GM23338 (cell line): ENCODE measurements at regions not wholly inside any gene's neighbourhood (a gene's known extent, or its start where the extent isn't known, plus 50 kb on each side); places are given as distances from the start of the nearest gene placed in this dataset.

ENCODE experiments used
- ATAC-seq: fragments of 200-7000 bp; cut with Tn5 transposase; 3 replicates; pipeline ENCODE4 v1.9.1; 2020
- DNase-seq: peaks from one replicate; pipeline ENCODE4 v3.0.0-alpha.2; 2015; ENCODE audit warnings: low spot score
- H2AFZ ChIP-seq: fragments of 200-600 bp; sonication (generic); 2 replicates; pipeline ENCODE4 v1.8.0; 2016; ENCODE audit warnings: antibody characterized with exemption, mild to moderate bottlenecking, moderate library complexity
- H3F3A ChIP-seq: fragments of 200-600 bp; sonication (generic); replicated peaks from 2 replicates; pipeline ENCODE4 v1.8.0; 2017; ENCODE audit warnings: antibody characterized with exemption, mixed run types, low read depth
- H3K27ac ChIP-seq: fragments of 200-600 bp; sonication (generic); 2 replicates; pipeline ENCODE4 v1.6.1; 2016; ENCODE audit warnings: low read depth
- H3K27me3 ChIP-seq: fragments of 200-600 bp; sonication (generic); 2 replicates; pipeline ENCODE4 v1.8.0; 2016; ENCODE audit warnings: mild to moderate bottlenecking, mixed run types, moderate library complexity; ENCODE audit not compliant: insufficient read depth
- H3K36me3 ChIP-seq: fragments of 200-600 bp; sonication (generic); 2 replicates; pipeline ENCODE4 v1.8.0; 2016; ENCODE audit warnings: mild to moderate bottlenecking; ENCODE audit not compliant: insufficient read depth
- H3K4me1 ChIP-seq: fragments of 200-600 bp; sonication (generic); 2 replicates; pipeline ENCODE4 v1.8.0; 2016; ENCODE audit warnings: mild to moderate bottlenecking, moderate library complexity; ENCODE audit not compliant: insufficient read depth
- H3K4me2 ChIP-seq: fragments of 200-600 bp; sonication (generic); 2 replicates; pipeline ENCODE4 v1.7.1; 2017; ENCODE audit warnings: mixed run types
- H3K4me3 ChIP-seq: fragments of 200-600 bp; sonication (generic); 2 replicates; pipeline ENCODE4 v1.6.1; 2016; ENCODE audit warnings: mixed run types
- H3K79me2 ChIP-seq: fragments of 200-600 bp; sonication (generic); replicated peaks from 2 replicates; pipeline ENCODE4 v1.8.0; 2017; ENCODE audit warnings: mild to moderate bottlenecking; ENCODE audit not compliant: insufficient read depth
- H3K9me2 ChIP-seq: fragments of 200-600 bp; sonication (generic); 2 replicates; pipeline ENCODE4 v1.8.0; 2017; ENCODE audit not compliant: insufficient read depth
- H4K20me1 ChIP-seq: fragments of 200-600 bp; sonication (generic); replicated peaks from 2 replicates; pipeline ENCODE4 v1.8.0; 2017; ENCODE audit warnings: mild to moderate bottlenecking; ENCODE audit not compliant: insufficient read depth
- H3K27ac Mint-ChIP-seq: 2 replicates; pipeline ENCODE4 v1.8.0; 2020; ENCODE audit warnings: inconsistent platforms, mild to moderate bottlenecking, moderate library complexity, mixed read lengths
- H3K27me3 Mint-ChIP-seq: 3 replicates; pipeline ENCODE4 v1.8.0; 2022; ENCODE audit warnings: low read depth, mild to moderate bottlenecking, moderate library complexity, mixed read lengths, inconsistent platforms; ENCODE audit not compliant: insufficient read depth, poor library complexity
- H3K36me3 Mint-ChIP-seq: 3 replicates; pipeline ENCODE4 v1.8.0; 2021; ENCODE audit warnings: low read depth, mild to moderate bottlenecking, inconsistent platforms, moderate library complexity, mixed read lengths
- H3K4me1 Mint-ChIP-seq: 3 replicates; pipeline ENCODE4 v1.8.0; 2020; ENCODE audit warnings: mild to moderate bottlenecking, inconsistent platforms, mixed read lengths
- H3K4me3 Mint-ChIP-seq: 3 replicates; pipeline ENCODE4 v1.8.0; 2021; ENCODE audit warnings: moderate library complexity, mild to moderate bottlenecking, inconsistent platforms, mixed read lengths
- H3K9me3 Mint-ChIP-seq: 3 replicates; pipeline ENCODE4 v1.8.0; 2020; ENCODE audit warnings: moderate library complexity, mild to moderate bottlenecking, inconsistent platforms, mixed read lengths
- CREB1 ChIP-seq: fragments of 250-450 bp; sonication (Bioruptor Pico); IDR thresholded peaks from 2 replicates; pipeline ENCODE4 v1.5.0; 2020; ENCODE audit warnings: low read depth, mild to moderate bottlenecking, moderate library complexity
- EZH2 ChIP-seq: fragments of 200-600 bp; sonication (generic); IDR thresholded peaks from one replicate; pipeline ENCODE4 v1.8.0; 2017; ENCODE audit warnings: antibody characterized with exemption, mild to moderate bottlenecking, low read depth; ENCODE audit not compliant: unreplicated experiment
- EZH2phosphoT487 ChIP-seq: fragments of 200-600 bp; sonication (generic); IDR thresholded peaks from one replicate; pipeline ENCODE4 v1.8.1; 2018; ENCODE audit warnings: antibody characterized with exemption; ENCODE audit not compliant: unreplicated experiment
- JUNB ChIP-seq: IDR thresholded peaks from one replicate; pipeline ENCODE4 v1.6.1; 2016; ENCODE audit warnings: antibody characterized with exemption; ENCODE audit not compliant: unreplicated experiment
- NANOG ChIP-seq: IDR thresholded peaks from 2 replicates; pipeline ENCODE4 v1.6.1; 2016; ENCODE audit warnings: antibody characterized with exemption, borderline replicate concordance
- POLR2AphosphoS5 ChIP-seq: IDR thresholded peaks from 2 replicates; pipeline ENCODE4 v1.6.1; 2016; ENCODE audit warnings: antibody characterized with exemption, low read depth
- STAT1 ChIP-seq: IDR thresholded peaks from one replicate; pipeline ENCODE4 v1.6.1; 2016; ENCODE audit warnings: antibody characterized with exemption; ENCODE audit not compliant: unreplicated experiment
- ZNF114 ChIP-seq: fragments of 250-450 bp; sonication (Bioruptor Pico); IDR thresholded peaks from 2 replicates; pipeline ENCODE4 v1.5.0; 2020; ENCODE audit warnings: mild to moderate bottlenecking, moderate library complexity
- ZNF331 ChIP-seq: fragments of 250-450 bp; sonication (Bioruptor Pico); IDR thresholded peaks from 2 replicates; pipeline ENCODE4 v1.5.0; 2020; ENCODE audit warnings: low read depth, mild to moderate bottlenecking, moderate library complexity
- TF ChIP-seq, protein P1 (sequence below), 2 experiments: fragments of 200-600 bp in 1 of 2; sonication (generic) in 1 of 2; conservative IDR thresholded peaks; 2 replicates each; pipeline versions ENCODE4 v1.5.1 to v1.6.1; 2016 to 2017; ENCODE audit warnings: antibody characterized with exemption in 2 of 2, low read depth in 2 of 2, mild to moderate bottlenecking in 2 of 2, moderate library complexity in 1 of 2
- TF ChIP-seq, protein P2 (sequence below): fragments of 250-450 bp; sonication (Bioruptor Pico); IDR thresholded peaks from 2 replicates; pipeline ENCODE4 v1.5.0; 2020; ENCODE audit warnings: mild to moderate bottlenecking, moderate library complexity
- TF ChIP-seq, protein P3 (sequence below): IDR thresholded peaks from 2 replicates; pipeline ENCODE4 v1.6.1; 2016; ENCODE audit warnings: antibody characterized with exemption
- TF ChIP-seq, protein P4 (sequence below): IDR thresholded peaks from one replicate; pipeline ENCODE4 v1.6.1; 2018; ENCODE audit warnings: antibody characterized with exemption; ENCODE audit not compliant: unreplicated experiment

DNA sequence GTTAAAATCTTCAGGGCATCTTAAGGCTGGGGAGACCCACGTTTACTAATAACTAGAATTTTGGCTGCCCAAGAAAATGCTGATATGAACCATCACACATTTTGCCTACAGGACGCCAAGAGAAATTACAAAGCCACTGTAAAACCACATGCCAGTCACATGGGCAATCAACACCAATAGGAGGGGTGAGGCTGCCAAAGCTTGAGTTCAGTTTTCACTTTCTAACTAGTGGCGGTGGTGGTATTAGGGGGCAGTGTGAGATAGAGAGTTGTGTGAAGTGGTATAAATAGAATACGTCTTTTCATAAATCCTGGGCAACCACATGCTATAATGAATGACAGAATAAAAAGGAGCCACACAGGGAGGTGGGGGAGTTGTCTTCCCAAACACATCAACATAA, 147.3 kb downstream of the WNT5A start (continued):
- no peak for TF ChIP-seq EZH2
- no peak for TF ChIP-seq ZNF114 (CRISPR knock-in tag)

DNA sequence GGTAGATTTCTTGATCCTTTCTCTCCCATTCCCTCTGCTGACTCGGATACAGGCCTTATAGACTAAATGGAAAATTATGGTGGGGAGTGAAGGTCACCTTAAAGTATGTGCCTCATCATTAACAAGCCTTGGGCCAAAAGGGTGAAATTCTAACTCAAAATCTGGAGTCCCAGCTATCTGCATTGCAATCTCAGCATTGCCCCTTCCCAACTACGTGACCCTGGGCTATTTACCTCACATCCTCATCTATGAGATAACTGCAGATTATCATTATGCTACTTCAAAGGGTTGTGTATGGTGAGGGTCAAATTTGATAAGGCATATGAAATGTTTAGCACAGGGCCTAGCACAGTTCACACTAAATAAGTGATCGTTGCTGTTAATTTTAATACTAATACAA, 147.7 kb downstream of the WNT5A start:
- Histone ChIP-seq H4K20me1 (no peaks in the 10 kb centered on the region), H3K4me3 (no peak overlapping the region), H2AFZ (no peak overlapping the region), H3F3A (no peaks in the 10 kb centered on the region), H3K9me2 (peaks cover 3% of the 10 kb centered on the region; the same call in 1 of the 2 replicates), H3K27me3 (no peaks in the 10 kb centered on the region), H3K4me2 (no peak overlapping the region), H3K4me1 (no peaks in the 10 kb centered on the region), H3K79me2 (no peaks in the 10 kb centered on the region), H3K36me3 (no peaks in the 10 kb centered on the region), H3K27ac (no peak overlapping the region)
- DNase-seq (no peak), ATAC-seq (no peak)
- H3K27ac Mint-ChIP-seq, result no peak overlapping the region
- no peak overlapping the region for H3K4me3 Mint-ChIP-seq
- H3K27me3 Mint-ChIP-seq, result peaks cover 3% of the 10 kb centered on the region
- H3K9me3 Mint-ChIP-seq, result no peaks in the 10 kb centered on the region
- TF ChIP-seq JUNB (no peak), ZNF114 (CRISPR knock-in tag) (no peak), STAT1 (no peak), EZH2phosphoT487 (no peak), EZH2 (no peak), ZNF331 (CRISPR knock-in tag) (no peak), POLR2AphosphoS5 (no peak), CREB1 (CRISPR knock-in tag) (no peak), NANOG (no peak)
- TF ChIP-seq, protein P1, sequence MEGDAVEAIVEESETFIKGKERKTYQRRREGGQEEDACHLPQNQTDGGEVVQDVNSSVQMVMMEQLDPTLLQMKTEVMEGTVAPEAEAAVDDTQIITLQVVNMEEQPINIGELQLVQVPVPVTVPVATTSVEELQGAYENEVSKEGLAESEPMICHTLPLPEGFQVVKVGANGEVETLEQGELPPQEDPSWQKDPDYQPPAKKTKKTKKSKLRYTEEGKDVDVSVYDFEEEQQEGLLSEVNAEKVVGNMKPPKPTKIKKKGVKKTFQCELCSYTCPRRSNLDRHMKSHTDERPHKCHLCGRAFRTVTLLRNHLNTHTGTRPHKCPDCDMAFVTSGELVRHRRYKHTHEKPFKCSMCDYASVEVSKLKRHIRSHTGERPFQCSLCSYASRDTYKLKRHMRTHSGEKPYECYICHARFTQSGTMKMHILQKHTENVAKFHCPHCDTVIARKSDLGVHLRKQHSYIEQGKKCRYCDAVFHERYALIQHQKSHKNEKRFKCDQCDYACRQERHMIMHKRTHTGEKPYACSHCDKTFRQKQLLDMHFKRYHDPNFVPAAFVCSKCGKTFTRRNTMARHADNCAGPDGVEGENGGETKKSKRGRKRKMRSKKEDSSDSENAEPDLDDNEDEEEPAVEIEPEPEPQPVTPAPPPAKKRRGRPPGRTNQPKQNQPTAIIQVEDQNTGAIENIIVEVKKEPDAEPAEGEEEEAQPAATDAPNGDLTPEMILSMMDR (conservative IDR thresholded peaks at IDR 0.05; ENCODE audit: low read depth in 2 of 2), result no peak
- TF ChIP-seq, protein P2, sequence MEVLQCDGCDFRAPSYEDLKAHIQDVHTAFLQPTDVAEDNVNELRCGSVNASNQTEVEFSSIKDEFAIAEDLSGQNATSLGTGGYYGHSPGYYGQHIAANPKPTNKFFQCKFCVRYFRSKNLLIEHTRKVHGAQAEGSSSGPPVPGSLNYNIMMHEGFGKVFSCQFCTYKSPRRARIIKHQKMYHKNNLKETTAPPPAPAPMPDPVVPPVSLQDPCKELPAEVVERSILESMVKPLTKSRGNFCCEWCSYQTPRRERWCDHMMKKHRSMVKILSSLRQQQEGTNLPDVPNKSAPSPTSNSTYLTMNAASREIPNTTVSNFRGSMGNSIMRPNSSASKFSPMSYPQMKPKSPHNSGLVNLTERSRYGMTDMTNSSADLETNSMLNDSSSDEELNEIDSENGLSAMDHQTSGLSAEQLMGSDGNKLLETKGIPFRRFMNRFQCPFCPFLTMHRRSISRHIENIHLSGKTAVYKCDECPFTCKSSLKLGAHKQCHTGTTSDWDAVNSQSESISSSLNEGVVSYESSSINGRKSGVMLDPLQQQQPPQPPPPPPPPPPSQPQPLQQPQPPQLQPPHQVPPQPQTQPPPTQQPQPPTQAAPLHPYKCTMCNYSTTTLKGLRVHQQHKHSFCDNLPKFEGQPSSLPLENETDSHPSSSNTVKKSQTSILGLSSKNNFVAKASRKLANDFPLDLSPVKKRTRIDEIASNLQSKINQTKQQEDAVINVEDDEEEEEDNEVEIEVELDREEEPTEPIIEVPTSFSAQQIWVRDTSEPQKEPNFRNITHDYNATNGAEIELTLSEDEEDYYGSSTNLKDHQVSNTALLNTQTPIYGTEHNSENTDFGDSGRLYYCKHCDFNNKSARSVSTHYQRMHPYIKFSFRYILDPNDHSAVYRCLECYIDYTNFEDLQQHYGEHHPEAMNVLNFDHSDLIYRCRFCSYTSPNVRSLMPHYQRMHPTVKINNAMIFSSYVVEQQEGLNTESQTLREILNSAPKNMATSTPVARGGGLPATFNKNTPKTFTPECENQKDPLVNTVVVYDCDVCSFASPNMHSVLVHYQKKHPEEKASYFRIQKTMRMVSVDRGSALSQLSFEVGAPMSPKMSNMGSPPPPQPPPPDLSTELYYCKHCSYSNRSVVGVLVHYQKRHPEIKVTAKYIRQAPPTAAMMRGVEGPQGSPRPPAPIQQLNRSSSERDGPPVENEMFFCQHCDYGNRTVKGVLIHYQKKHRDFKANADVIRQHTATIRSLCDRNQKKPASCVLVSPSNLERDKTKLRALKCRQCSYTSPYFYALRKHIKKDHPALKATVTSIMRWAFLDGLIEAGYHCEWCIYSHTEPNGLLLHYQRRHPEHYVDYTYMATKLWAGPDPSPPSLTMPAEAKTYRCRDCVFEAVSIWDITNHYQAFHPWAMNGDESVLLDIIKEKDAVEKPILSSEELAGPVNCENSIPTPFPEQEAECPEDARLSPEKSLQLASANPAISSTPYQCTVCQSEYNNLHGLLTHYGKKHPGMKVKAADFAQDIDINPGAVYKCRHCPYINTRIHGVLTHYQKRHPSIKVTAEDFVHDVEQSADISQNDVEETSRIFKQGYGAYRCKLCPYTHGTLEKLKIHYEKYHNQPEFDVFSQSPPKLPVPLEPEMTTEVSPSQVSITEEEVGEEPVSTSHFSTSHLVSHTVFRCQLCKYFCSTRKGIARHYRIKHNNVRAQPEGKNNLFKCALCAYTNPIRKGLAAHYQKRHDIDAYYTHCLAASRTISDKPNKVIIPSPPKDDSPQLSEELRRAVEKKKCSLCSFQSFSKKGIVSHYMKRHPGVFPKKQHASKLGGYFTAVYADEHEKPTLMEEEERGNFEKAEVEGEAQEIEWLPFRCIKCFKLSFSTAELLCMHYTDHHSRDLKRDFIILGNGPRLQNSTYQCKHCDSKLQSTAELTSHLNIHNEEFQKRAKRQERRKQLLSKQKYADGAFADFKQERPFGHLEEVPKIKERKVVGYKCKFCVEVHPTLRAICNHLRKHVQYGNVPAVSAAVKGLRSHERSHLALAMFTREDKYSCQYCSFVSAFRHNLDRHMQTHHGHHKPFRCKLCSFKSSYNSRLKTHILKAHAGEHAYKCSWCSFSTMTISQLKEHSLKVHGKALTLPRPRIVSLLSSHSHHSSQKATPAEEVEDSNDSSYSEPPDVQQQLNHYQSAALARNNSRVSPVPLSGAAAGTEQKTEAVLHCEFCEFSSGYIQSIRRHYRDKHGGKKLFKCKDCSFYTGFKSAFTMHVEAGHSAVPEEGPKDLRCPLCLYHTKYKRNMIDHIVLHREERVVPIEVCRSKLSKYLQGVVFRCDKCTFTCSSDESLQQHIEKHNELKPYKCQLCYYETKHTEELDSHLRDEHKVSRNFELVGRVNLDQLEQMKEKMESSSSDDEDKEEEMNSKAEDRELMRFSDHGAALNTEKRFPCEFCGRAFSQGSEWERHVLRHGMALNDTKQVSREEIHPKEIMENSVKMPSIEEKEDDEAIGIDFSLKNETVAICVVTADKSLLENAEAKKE, result no peak
- TF ChIP-seq, protein P3, sequence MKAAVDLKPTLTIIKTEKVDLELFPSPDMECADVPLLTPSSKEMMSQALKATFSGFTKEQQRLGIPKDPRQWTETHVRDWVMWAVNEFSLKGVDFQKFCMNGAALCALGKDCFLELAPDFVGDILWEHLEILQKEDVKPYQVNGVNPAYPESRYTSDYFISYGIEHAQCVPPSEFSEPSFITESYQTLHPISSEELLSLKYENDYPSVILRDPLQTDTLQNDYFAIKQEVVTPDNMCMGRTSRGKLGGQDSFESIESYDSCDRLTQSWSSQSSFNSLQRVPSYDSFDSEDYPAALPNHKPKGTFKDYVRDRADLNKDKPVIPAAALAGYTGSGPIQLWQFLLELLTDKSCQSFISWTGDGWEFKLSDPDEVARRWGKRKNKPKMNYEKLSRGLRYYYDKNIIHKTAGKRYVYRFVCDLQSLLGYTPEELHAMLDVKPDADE, result no peak
- TF ChIP-seq, protein P4, sequence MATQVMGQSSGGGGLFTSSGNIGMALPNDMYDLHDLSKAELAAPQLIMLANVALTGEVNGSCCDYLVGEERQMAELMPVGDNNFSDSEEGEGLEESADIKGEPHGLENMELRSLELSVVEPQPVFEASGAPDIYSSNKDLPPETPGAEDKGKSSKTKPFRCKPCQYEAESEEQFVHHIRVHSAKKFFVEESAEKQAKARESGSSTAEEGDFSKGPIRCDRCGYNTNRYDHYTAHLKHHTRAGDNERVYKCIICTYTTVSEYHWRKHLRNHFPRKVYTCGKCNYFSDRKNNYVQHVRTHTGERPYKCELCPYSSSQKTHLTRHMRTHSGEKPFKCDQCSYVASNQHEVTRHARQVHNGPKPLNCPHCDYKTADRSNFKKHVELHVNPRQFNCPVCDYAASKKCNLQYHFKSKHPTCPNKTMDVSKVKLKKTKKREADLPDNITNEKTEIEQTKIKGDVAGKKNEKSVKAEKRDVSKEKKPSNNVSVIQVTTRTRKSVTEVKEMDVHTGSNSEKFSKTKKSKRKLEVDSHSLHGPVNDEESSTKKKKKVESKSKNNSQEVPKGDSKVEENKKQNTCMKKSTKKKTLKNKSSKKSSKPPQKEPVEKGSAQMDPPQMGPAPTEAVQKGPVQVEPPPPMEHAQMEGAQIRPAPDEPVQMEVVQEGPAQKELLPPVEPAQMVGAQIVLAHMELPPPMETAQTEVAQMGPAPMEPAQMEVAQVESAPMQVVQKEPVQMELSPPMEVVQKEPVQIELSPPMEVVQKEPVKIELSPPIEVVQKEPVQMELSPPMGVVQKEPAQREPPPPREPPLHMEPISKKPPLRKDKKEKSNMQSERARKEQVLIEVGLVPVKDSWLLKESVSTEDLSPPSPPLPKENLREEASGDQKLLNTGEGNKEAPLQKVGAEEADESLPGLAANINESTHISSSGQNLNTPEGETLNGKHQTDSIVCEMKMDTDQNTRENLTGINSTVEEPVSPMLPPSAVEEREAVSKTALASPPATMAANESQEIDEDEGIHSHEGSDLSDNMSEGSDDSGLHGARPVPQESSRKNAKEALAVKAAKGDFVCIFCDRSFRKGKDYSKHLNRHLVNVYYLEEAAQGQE, result no peak
- H3K36me3 Mint-ChIP-seq, result no peaks in the 10 kb centered on the region
- peaks cover 11% of the 10 kb centered on the region; the same call in 2 of the 3 replicates for H3K4me1 Mint-ChIP-seq
